ENCODE measurements at regions not wholly inside any gene's neighbourhood (a gene's known extent, or its start where the extent isn't known, plus 50 kb on each side); places are given as distances from the start of the nearest gene placed in this dataset.
"Not testable (repeated sequence)": the region's sequence is repeated elsewhere in the genome, so short reads cannot be mapped to it uniquely, and the experiment has no call there.

GRCh38 chr7:4361774-4362173 is 320.3 kb upstream of the FOXK1 start:
- no peak overlapping the region for H3K4me3 ChIP-seq (ENCODE audit: low read depth, low read length)
- no peak for TF ChIP-seq CTCF (IDR thresholded peaks at IDR 0.05; ENCODE audit: borderline replicate concordance, insufficient read depth, low read depth, low read length)

DNA sequence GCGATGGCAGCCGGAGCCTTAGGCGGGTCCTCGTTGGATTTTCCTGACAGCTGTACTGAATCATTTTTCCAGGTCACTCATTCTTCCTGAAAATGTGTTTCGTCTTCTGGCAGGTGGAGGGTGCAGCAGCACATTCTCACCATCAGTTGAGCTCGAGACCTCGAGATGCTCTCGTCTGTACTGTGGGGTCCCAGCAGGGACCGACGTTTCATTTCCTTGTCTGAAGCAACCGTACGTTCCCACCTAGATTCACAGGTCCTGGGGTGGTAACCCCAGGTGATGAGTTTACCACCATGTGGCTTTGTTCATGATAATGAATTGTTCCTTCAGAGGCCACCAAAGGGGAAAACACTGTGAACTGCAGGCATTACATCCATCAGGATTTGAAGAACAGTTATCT is 298.5 kb upstream of the FOXK1 start:
- TF ChIP-seq CTCF (IDR thresholded peaks at IDR 0.05; ENCODE audit: borderline replicate concordance, insufficient read depth, low read depth, low read length), result no peak
- no peak overlapping the region for H3K4me3 ChIP-seq (ENCODE audit: low read depth, low read length)

DNA sequence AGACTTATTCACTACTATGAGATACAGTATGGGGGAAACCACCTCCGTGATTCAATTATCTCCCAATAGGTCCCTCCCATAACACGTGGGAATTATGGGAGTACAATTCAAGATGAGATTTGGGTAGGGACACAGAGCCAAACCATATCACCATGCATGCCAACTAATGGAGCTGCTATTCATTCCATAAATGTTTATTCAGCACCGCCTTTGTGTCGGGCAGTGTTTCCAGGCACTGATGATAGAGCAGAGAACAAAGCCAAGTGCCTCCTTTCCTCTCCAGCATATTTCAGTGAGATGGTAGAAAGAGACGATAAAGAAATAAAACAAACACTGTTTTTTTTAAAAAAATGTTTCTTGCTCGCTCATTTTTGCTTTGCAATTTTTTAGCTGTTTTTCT is 295.9 kb upstream of the FOXK1 start:
- no peak overlapping the region for H3K4me3 ChIP-seq (ENCODE audit: low read depth, low read length)
- no peak for TF ChIP-seq CTCF (IDR thresholded peaks at IDR 0.05; ENCODE audit: borderline replicate concordance, insufficient read depth, low read depth, low read length)

GRCh38 chr7:4391103-4391502 is 291.0 kb upstream of the FOXK1 start:
- H3K4me3 ChIP-seq (ENCODE audit: low read depth, low read length), result not testable (repeated sequence)

DNA sequence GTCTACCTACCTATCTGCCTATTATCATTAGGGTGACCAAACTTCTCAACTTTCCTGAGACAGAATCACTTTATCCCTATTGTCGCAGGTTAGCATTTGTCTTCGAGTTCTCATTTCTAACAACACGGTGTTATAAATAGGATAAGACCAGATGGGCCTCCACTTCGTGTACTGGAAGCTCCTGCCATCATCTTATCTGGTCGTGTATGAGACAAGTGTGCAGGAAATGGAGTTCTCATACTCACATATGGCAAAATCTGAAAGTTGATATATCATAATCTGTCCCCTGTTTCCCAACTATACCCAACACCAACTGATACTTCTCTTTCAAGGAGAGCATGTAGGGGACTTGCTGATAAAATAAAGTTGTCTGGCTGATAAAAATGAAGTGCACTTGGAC is 287.4 kb upstream of the FOXK1 start:
- no peak overlapping the region for H3K4me3 ChIP-seq (ENCODE audit: low read depth, low read length)
- TF ChIP-seq CTCF (IDR thresholded peaks at IDR 0.05; ENCODE audit: borderline replicate concordance, insufficient read depth, low read depth, low read length), result no peak

DNA sequence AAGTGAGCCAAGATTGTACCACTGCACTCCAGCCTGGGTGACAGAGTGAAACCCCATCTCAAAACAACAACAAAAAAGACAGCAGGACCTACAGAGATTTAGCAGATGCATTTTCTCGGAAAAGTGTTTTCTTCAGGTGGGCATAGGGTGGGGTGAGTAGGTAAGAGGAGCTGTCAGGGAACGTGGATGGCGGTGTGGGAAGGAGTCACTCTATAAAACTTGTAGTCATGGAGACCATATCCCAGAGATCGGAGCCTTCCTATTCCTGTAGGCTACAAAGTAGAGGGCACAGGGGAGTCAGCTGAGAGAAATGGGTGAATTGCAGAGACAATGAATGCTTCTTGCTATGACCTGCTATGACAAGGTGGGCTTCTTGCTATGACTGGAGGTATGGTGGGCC is 283.0 kb upstream of the FOXK1 start:
- H3K4me3 ChIP-seq (ENCODE audit: low read depth, low read length), result no peak overlapping the region
- TF ChIP-seq CTCF (IDR thresholded peaks at IDR 0.05; ENCODE audit: borderline replicate concordance, insufficient read depth, low read depth, low read length), result no peak

GRCh38 chr7:4399596-4399995 is 282.5 kb upstream of the FOXK1 start:
- no peak for TF ChIP-seq CTCF (IDR thresholded peaks at IDR 0.05; ENCODE audit: borderline replicate concordance, insufficient read depth, low read depth, low read length)
- H3K4me3 ChIP-seq (ENCODE audit: low read depth, low read length), result no peak overlapping the region

Measured in GM12875 (cell line).